HG03139 (cell line): ENCODE measurements at regions not wholly inside any gene's neighbourhood (a gene's known extent, or its start where the extent isn't known, plus 50 kb on each side); places are given as distances from the start of the nearest gene placed in this dataset.

ENCODE experiments used
- ATAC-seq: cut with Tn5 transposase; IDR thresholded peaks from one replicate; pipeline ENCODE4 v1.9.1; 2021; ENCODE audit not compliant: unreplicated experiment

- no peak for ATAC-seq
These were observed 98.7 kb upstream of the TMEM196 start for GRCh38 chr7:19872094-19872493.

GRCh38 chr7:19871102-19871501 lies 97.7 kb upstream of the TMEM196 start:
- no peak for ATAC-seq

DNA sequence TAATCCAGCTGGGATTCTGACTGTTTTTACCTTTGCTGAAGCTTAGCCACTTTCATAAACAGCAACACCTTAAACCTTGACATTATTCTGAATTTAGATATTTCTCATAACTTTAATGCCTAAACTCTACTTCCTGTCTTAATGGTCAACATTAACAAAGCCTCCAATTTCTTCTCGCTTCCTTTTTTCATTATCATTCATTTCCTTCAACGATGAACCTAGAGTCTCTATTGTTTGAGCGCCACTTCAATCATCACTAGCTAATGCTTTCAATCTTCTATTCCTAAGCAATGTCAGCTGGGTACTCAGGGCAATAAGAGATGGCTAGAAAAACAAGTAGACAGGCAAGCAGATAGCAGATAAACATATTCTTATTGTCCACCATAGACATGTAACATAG lies 96.6 kb upstream of the TMEM196 start:
- peak; percentile 59 for ATAC-seq

DNA sequence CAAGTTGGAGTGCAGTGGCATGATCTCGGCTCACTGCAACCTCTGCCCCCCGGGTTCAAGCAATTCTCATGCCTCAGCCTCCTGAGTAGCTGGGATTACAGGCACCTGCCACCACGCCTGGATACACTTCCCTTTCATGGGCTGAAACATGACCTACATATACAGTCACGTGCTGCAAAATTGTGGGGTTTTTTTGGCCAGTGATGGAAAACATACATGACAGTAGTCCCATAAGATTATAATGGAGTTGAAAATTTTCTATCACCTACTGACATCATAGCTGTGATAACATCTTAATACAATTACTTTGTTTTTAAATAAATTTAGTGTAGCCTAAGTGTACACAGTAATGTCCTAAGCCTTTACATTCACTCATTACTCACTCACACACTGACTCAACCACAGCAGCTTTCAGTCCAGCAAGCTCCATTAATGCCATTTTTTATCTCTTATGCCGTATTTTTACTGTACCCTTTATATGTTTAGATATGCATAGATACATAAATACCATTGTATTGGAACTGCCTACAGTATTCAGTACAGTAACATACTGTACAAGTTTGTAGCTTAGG lies 79.9 kb upstream of the TMEM196 start:
- ATAC-seq: no peak

GRCh38 chr7:19852192-19852591 lies 78.8 kb upstream of the TMEM196 start:
- no peak for ATAC-seq

- ATAC-seq: no peak
These were observed 78.1 kb upstream of the TMEM196 start for GRCh38 chr7:19851504-19851903.

DNA sequence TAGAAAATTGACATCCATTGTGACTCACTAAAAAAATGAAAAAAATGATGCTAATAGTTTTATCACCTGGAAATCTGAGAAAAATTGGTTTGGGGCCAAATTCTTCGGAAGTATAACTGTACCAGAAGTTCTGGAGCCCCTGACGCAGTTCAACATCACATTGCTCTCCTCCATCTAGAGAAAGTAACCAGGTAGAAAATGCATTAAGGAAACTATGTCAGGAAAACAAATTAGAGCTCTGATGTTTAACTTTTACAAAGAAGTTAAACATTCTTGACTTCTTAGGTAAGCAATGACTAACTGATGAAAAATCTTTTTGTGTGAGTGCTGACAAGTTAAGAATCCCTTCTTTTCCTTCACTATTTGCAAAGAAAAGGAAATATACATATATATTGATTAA lies 61.1 kb upstream of the TMEM196 start:
- no peak for ATAC-seq

DNA sequence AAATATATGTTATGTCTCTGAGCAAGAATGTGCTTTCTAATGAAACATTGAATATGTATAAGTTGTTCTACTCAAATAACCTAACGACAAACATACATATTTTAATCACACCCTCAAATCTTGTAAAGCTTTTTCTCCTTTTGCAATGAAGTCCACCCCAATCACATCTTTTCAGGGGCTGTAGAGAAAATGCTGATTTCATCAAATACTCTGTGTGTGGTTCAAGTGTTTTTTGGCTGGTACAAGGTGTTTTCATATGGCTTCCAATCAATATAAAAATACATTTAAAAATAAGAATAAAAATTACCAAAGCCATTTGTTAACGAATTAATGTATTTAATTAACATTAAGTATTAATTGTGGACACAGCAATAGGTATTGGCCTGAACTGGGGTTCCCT lies 57.2 kb upstream of the TMEM196 start:
- no peak for ATAC-seq
